ENCODE measurements at regions not wholly inside any gene's neighbourhood (a gene's known extent, or its start where the extent isn't known, plus 50 kb on each side); places are given as distances from the start of the nearest gene placed in this dataset.

DNA sequence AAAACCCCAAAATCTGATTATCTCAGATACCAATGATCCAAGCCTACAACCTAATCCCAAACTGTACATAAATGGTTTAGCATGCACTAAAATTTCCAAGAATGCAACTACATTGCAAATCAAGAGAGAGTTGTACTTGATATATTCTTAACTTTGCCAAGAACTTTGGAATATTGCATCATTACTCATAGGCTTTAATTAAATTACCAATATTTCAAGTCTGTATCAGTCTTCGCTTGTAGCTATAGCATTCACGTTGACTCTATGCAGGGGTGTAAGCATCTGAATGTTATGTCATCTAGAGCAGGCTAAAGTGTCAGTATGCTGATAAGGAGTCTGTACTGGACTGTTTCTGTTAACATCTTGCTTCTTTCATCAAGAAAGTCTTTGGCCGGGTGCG, 56.3 kb downstream of the FOXI3 start:
- TF ChIP-seq CEBPB (IDR thresholded peaks at IDR 0.05) = no peak
- TF ChIP-seq EGR1 (IDR thresholded peaks at IDR 0.05) = no peak
- TF ChIP-seq ZBTB7A (IDR thresholded peaks at IDR 0.05; ENCODE audit: low read depth) = no peak
- no peak for TF ChIP-seq TCF12 (IDR thresholded peaks at IDR 0.05; ENCODE audit: low read depth)
- TF ChIP-seq, protein P1, sequence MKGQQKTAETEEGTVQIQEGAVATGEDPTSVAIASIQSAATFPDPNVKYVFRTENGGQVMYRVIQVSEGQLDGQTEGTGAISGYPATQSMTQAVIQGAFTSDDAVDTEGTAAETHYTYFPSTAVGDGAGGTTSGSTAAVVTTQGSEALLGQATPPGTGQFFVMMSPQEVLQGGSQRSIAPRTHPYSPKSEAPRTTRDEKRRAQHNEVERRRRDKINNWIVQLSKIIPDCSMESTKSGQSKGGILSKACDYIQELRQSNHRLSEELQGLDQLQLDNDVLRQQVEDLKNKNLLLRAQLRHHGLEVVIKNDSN (IDR thresholded peaks at IDR 0.05) = no peak
- TF ChIP-seq EP300 (IDR thresholded peaks at IDR 0.05; ENCODE audit: borderline replicate concordance) = no peak
- TF ChIP-seq REST (IDR thresholded peaks at IDR 0.05; ENCODE audit: low read depth) = no peak
- no peak for TF ChIP-seq NFIC (IDR thresholded peaks at IDR 0.05)
- no peak for TF ChIP-seq FOXM1 (IDR thresholded peaks at IDR 0.05; ENCODE audit: borderline replicate concordance, low read depth)
- no peak for TF ChIP-seq TEAD4 (IDR thresholded peaks at IDR 0.05)
- no peak for TF ChIP-seq TAF1 (IDR thresholded peaks at IDR 0.05; ENCODE audit: low read depth)
- no peak for TF ChIP-seq CREB1 (IDR thresholded peaks at IDR 0.05; ENCODE audit: low read depth)
- no peak for TF ChIP-seq YY1 (IDR thresholded peaks at IDR 0.05; ENCODE audit: low read depth)
- TF ChIP-seq RAD21 (IDR thresholded peaks at IDR 0.05; ENCODE audit: low read depth) = no peak
- TF ChIP-seq, protein P2, sequence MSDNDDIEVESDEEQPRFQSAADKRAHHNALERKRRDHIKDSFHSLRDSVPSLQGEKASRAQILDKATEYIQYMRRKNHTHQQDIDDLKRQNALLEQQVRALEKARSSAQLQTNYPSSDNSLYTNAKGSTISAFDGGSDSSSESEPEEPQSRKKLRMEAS (IDR thresholded peaks at IDR 0.05) = no peak

DNA sequence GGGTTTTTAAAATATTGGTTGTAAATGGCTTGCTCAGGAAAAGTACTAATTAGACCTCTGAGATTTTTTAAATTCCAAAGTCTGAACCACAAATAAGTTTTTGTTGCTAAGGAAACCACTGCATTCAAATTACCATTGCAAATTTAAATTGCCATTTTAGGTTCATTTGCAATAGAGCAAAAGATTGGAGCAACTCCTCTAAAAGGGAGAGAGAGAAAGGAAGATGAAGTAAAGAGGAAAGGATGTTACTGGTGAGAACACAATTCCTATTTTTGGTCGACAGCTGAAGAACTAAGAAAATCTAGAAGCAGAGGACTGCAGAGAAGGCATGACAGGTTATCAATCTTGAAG, 74.9 kb downstream of the FOXI3 start:
- no peak for TF ChIP-seq YY1 (IDR thresholded peaks at IDR 0.05; ENCODE audit: low read depth)
- TF ChIP-seq TAF1 (IDR thresholded peaks at IDR 0.05; ENCODE audit: low read depth) = no peak
- no peak for TF ChIP-seq EGR1 (IDR thresholded peaks at IDR 0.05)
- no peak for TF ChIP-seq TEAD4 (IDR thresholded peaks at IDR 0.05)
- no peak for TF ChIP-seq ZBTB7A (IDR thresholded peaks at IDR 0.05; ENCODE audit: low read depth)
- TF ChIP-seq EP300 (IDR thresholded peaks at IDR 0.05; ENCODE audit: borderline replicate concordance) = no peak
- TF ChIP-seq, protein P2 (IDR thresholded peaks at IDR 0.05) = no peak
- no peak for TF ChIP-seq CEBPB (IDR thresholded peaks at IDR 0.05)
- TF ChIP-seq RAD21 (IDR thresholded peaks at IDR 0.05; ENCODE audit: low read depth) = no peak
- TF ChIP-seq, protein P1 (IDR thresholded peaks at IDR 0.05) = no peak
- no peak for TF ChIP-seq FOXM1 (IDR thresholded peaks at IDR 0.05; ENCODE audit: borderline replicate concordance, low read depth)
- TF ChIP-seq REST (IDR thresholded peaks at IDR 0.05; ENCODE audit: low read depth) = no peak
- TF ChIP-seq NFIC (IDR thresholded peaks at IDR 0.05) = no peak
- TF ChIP-seq TCF12 (IDR thresholded peaks at IDR 0.05; ENCODE audit: low read depth) = no peak
- no peak for TF ChIP-seq CREB1 (IDR thresholded peaks at IDR 0.05; ENCODE audit: low read depth)

DNA sequence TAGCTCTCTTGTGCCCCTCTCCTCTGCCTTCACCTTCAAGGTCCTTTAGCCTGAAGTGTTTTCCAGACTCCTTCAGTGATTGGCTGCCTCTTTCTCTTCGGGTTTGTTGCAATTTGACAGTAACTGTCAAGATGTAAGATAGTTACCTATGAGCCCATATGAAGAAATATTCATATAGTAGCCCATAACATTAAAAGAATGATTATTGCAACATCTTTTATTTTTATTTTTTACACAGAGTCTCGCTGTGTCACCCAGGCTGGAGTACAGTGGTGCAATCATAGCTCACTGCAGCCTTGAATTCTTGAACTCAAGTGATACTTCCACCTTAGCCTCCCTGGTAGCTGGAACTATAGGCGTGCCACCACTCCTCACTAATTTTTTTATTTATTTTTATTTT, 80.5 kb downstream of the FOXI3 start:
- TF ChIP-seq EGR1 (IDR thresholded peaks at IDR 0.05) = no peak
- no peak for TF ChIP-seq RAD21 (IDR thresholded peaks at IDR 0.05; ENCODE audit: low read depth)
- TF ChIP-seq, protein P2 (IDR thresholded peaks at IDR 0.05) = no peak
- TF ChIP-seq FOXM1 (IDR thresholded peaks at IDR 0.05; ENCODE audit: borderline replicate concordance, low read depth) = no peak
- no peak for TF ChIP-seq TCF12 (IDR thresholded peaks at IDR 0.05; ENCODE audit: low read depth)
- no peak for TF ChIP-seq CREB1 (IDR thresholded peaks at IDR 0.05; ENCODE audit: low read depth)
- TF ChIP-seq, protein P1 (IDR thresholded peaks at IDR 0.05) = no peak
- no peak for TF ChIP-seq ZBTB7A (IDR thresholded peaks at IDR 0.05; ENCODE audit: low read depth)
- no peak for TF ChIP-seq NFIC (IDR thresholded peaks at IDR 0.05)
- TF ChIP-seq REST (IDR thresholded peaks at IDR 0.05; ENCODE audit: low read depth) = no peak
- no peak for TF ChIP-seq TAF1 (IDR thresholded peaks at IDR 0.05; ENCODE audit: low read depth)
- no peak for TF ChIP-seq EP300 (IDR thresholded peaks at IDR 0.05; ENCODE audit: borderline replicate concordance)
- no peak for TF ChIP-seq CEBPB (IDR thresholded peaks at IDR 0.05)

- no peak for TF ChIP-seq TEAD4 (IDR thresholded peaks at IDR 0.05)
- no peak for TF ChIP-seq CEBPB (IDR thresholded peaks at IDR 0.05)
- no peak for TF ChIP-seq TAF1 (IDR thresholded peaks at IDR 0.05; ENCODE audit: low read depth)
- TF ChIP-seq NFIC (IDR thresholded peaks at IDR 0.05) = no peak
- TF ChIP-seq EP300 (IDR thresholded peaks at IDR 0.05; ENCODE audit: borderline replicate concordance) = no peak
- TF ChIP-seq REST (IDR thresholded peaks at IDR 0.05; ENCODE audit: low read depth) = no peak
- TF ChIP-seq ZBTB7A (IDR thresholded peaks at IDR 0.05; ENCODE audit: low read depth) = no peak
- no peak for TF ChIP-seq YY1 (IDR thresholded peaks at IDR 0.05; ENCODE audit: low read depth)
- no peak for TF ChIP-seq FOXM1 (IDR thresholded peaks at IDR 0.05; ENCODE audit: borderline replicate concordance, low read depth)
- TF ChIP-seq, protein P2 (IDR thresholded peaks at IDR 0.05) = no peak
- no peak for TF ChIP-seq EGR1 (IDR thresholded peaks at IDR 0.05)
- no peak for TF ChIP-seq TCF12 (IDR thresholded peaks at IDR 0.05; ENCODE audit: low read depth)
- no peak for TF ChIP-seq CREB1 (IDR thresholded peaks at IDR 0.05; ENCODE audit: low read depth)
- TF ChIP-seq RAD21 (IDR thresholded peaks at IDR 0.05; ENCODE audit: low read depth) = no peak
- TF ChIP-seq, protein P1 (IDR thresholded peaks at IDR 0.05) = no peak
These were observed 97.0 kb downstream of the FOXI3 start for GRCh38 chr2:88355486-88355885.
